ENCODE measurements at regions not wholly inside any gene's neighbourhood (a gene's known extent, or its start where the extent isn't known, plus 50 kb on each side); places are given as distances from the start of the nearest gene placed in this dataset.
"Not testable (repeated sequence)": the region's sequence is repeated elsewhere in the genome, so short reads cannot be mapped to it uniquely, and the experiment has no call there.

GRCh38 chr1:232728507-232729263, 76.5 kb upstream of the MAP10 start:
- Histone ChIP-seq H3K27me3 (no peaks in the 10 kb centered on the region), H3K4me1 (peaks cover 65% of the 10 kb centered on the region), H3K9me3 (peaks cover 44% of the 10 kb centered on the region), H3K9ac (no peak overlapping the region), H3K36me3 (no peaks in the 10 kb centered on the region), H3K4me3 (no peak overlapping the region), H4K20me1 (no peaks in the 10 kb centered on the region), H3K27ac (no peak overlapping the region), H3K4me2 (peak overlapping the region; percentile 89)
- TF ChIP-seq Cebpa-rat (IDR thresholded peaks at IDR 0.05), result no peak

- Histone ChIP-seq H3K36me3 (no peaks in the 10 kb centered on the region), H3K9ac (no peak overlapping the region), H3K4me1 (peaks cover 75% of the 10 kb centered on the region), H4K20me1 (no peaks in the 10 kb centered on the region), H3K4me2 (no peak overlapping the region), H3K27me3 (no peaks in the 10 kb centered on the region), H3K9me3 (peaks cover 61% of the 10 kb centered on the region), H3K4me3 (no peak overlapping the region), H3K27ac (no peak overlapping the region)
- TF ChIP-seq Cebpa-rat (IDR thresholded peaks at IDR 0.05), result no peak
These were observed 72.8 kb upstream of the MAP10 start for GRCh38 chr1:232732344-232732910.

- Histone ChIP-seq H3K4me2 (no peak overlapping the region), H4K20me1 (no peaks in the 10 kb centered on the region), H3K27ac (no peak overlapping the region), H3K9ac (no peak overlapping the region), H3K27me3 (no peaks in the 10 kb centered on the region), H3K4me3 (no peak overlapping the region), H3K4me1 (peaks cover 41% of the 10 kb centered on the region), H3K36me3 (no peaks in the 10 kb centered on the region), H3K9me3 (peaks cover 55% of the 10 kb centered on the region)
- no peak for TF ChIP-seq Cebpa-rat (IDR thresholded peaks at IDR 0.05)
These were observed 67.3 kb upstream of the MAP10 start for GRCh38 chr1:232737917-232738316.

GRCh38 chr1:232743999-232744398, 61.2 kb upstream of the MAP10 start:
- H3K9me3 ChIP-seq, result peaks cover 86% of the 10 kb centered on the region

GRCh38 chr1:232744847-232745246, 60.4 kb upstream of the MAP10 start:
- H3K4me2 ChIP-seq, result no peak overlapping the region
- H3K9ac ChIP-seq, result no peak overlapping the region
- H3K4me1 ChIP-seq, result no peaks in the 10 kb centered on the region
- no peak for TF ChIP-seq Cebpa-rat (IDR thresholded peaks at IDR 0.05)
- H4K20me1 ChIP-seq, result no peaks in the 10 kb centered on the region
- H3K36me3 ChIP-seq, result peaks cover 5% of the 10 kb centered on the region; the same call in 1 of the 2 replicates
- H3K9me3 ChIP-seq, result peaks cover 87% of the 10 kb centered on the region
- no peaks in the 10 kb centered on the region for H3K27me3 ChIP-seq
- H3K4me3 ChIP-seq, result no peak overlapping the region
- H3K27ac ChIP-seq, result no peak overlapping the region

More at GRCh38 chr1:232743999-232744398, 61.2 kb upstream of the MAP10 start:
- Histone ChIP-seq H3K36me3 (peaks cover 3% of the 10 kb centered on the region; the same call in 1 of the 2 replicates), H3K9ac (no peak overlapping the region), H3K27ac (no peak overlapping the region), H3K4me3 (no peak overlapping the region), H4K20me1 (no peaks in the 10 kb centered on the region), H3K27me3 (no peaks in the 10 kb centered on the region), H3K4me2 (no peak overlapping the region), H3K4me1 (no peaks in the 10 kb centered on the region)
- TF ChIP-seq Cebpa-rat (IDR thresholded peaks at IDR 0.05), result no peak

- H3K27ac ChIP-seq, H3K36me3 ChIP-seq, H3K4me1 ChIP-seq, H3K4me3 ChIP-seq, H4K20me1 ChIP-seq, H3K9ac ChIP-seq, H3K4me2 ChIP-seq, H3K27me3 ChIP-seq: not testable (repeated sequence)
- peaks cover 85% of the 10 kb centered on the region for H3K9me3 ChIP-seq
These were observed 59.5 kb upstream of the MAP10 start for GRCh38 chr1:232745698-232746097.

- no peak overlapping the region for H3K9ac ChIP-seq
- peaks cover 5% of the 10 kb centered on the region; the same call in 1 of the 2 replicates for H3K36me3 ChIP-seq
- no peaks in the 10 kb centered on the region for H3K27me3 ChIP-seq
- H3K9me3 ChIP-seq, result peaks cover 65% of the 10 kb centered on the region
- no peak overlapping the region for H3K4me3 ChIP-seq
- H3K4me2 ChIP-seq, result no peak overlapping the region
- H3K4me1 ChIP-seq, result peaks cover 23% of the 10 kb centered on the region
- no peaks in the 10 kb centered on the region for H4K20me1 ChIP-seq
- H3K27ac ChIP-seq, result no peak overlapping the region
- TF ChIP-seq Cebpa-rat (IDR thresholded peaks at IDR 0.05), result no peak
These were observed 56.3 kb upstream of the MAP10 start for GRCh38 chr1:232748910-232749368.

GRCh38 chr1:232751393-232752140, 53.6 kb upstream of the MAP10 start:
- Histone ChIP-seq H3K9me3 (peaks cover 54% of the 10 kb centered on the region), H4K20me1 (no peaks in the 10 kb centered on the region), H3K9ac (no peak overlapping the region), H3K4me1 (peaks cover 23% of the 10 kb centered on the region), H3K4me2 (peak overlapping the region; percentile 45), H3K27ac (no peak overlapping the region), H3K36me3 (peaks cover 5% of the 10 kb centered on the region; the same call in 1 of the 2 replicates), H3K4me3 (no peak overlapping the region), H3K27me3 (no peaks in the 10 kb centered on the region)
- no peak for TF ChIP-seq Cebpa-rat (IDR thresholded peaks at IDR 0.05)

- H3K9ac ChIP-seq, result no peak overlapping the region
- H3K27ac ChIP-seq, result no peak overlapping the region
- H3K4me1 ChIP-seq, result peaks cover 23% of the 10 kb centered on the region
- TF ChIP-seq Cebpa-rat (IDR thresholded peaks at IDR 0.05), result no peak
- no peaks in the 10 kb centered on the region for H3K27me3 ChIP-seq
- peak overlapping the region; percentile 45 for H3K4me2 ChIP-seq
- peaks cover 5% of the 10 kb centered on the region; the same call in 1 of the 2 replicates for H3K36me3 ChIP-seq
- H3K4me3 ChIP-seq, result no peak overlapping the region
- peaks cover 54% of the 10 kb centered on the region for H3K9me3 ChIP-seq
- H4K20me1 ChIP-seq, result no peaks in the 10 kb centered on the region
These were observed 52.9 kb upstream of the MAP10 start for GRCh38 chr1:232752365-232752764.

- no peak overlapping the region for H3K9ac ChIP-seq
- no peaks in the 10 kb centered on the region for H3K27me3 ChIP-seq
- no peak overlapping the region for H3K4me3 ChIP-seq
- no peak overlapping the region for H3K4me2 ChIP-seq
- H3K36me3 ChIP-seq, result no peaks in the 10 kb centered on the region
- no peaks in the 10 kb centered on the region for H4K20me1 ChIP-seq
- peaks cover 52% of the 10 kb centered on the region for H3K9me3 ChIP-seq
- peaks cover 23% of the 10 kb centered on the region for H3K4me1 ChIP-seq
- no peak for TF ChIP-seq Cebpa-rat (IDR thresholded peaks at IDR 0.05)
- no peak overlapping the region for H3K27ac ChIP-seq
These were observed 50.3 kb upstream of the MAP10 start for GRCh38 chr1:232754930-232755329.

Measured in BLaER1 (cell line).